HepG2 (cell line): ENCODE measurements at regions not wholly inside any gene's neighbourhood (a gene's known extent, or its start where the extent isn't known, plus 50 kb on each side); places are given as distances from the start of the nearest gene placed in this dataset.

Experiments
- ATAC-seq: fragments of 200-7000 bp; cut with Tn5 transposase; 3 replicates; pipeline ENCODE4 v1.9.1; 2020; ENCODE audit warnings: mild to moderate bottlenecking, moderate library complexity
- BruUV-seq: library from RNA; stranded (reverse); fragments of 400-500 nt; replicated peaks from 2 replicates; lab custom pipeline; 2021; lab: Mats Ljungman, UMichigan
- CTCF ChIA-PET: fragments of 300-600 bp; formaldehyde crosslinking; extraction: SDS; loops from one replicate; lab custom pipeline; 2021; ENCODE audit warnings: low total read pairs, inconsistent platforms, low intra/inter-chr PET ratio; lab: Yijun Ruan, JAX
- POLR2A ChIA-PET: fragments of 350-600 bp; sonication (Branson Sonifier 250); formaldehyde crosslinking; loops from one replicate; lab custom pipeline; 2020; ENCODE audit warnings: antibody characterized with exemption, inconsistent platforms; lab: Yijun Ruan, JAX
- DNase-seq: peaks from one replicate; pipeline ENCODE4 v3.0.0-alpha.2; 2015; ENCODE audit warnings: low spot score
- FAIRE-seq: peaks from 3 replicates; lab custom pipeline; 2011; peaks lifted over from hg19 to GRCh38; lab: Jason Lieb, UNC
- H2AFZ ChIP-seq: one replicate; pipeline ENCODE4 v1.6.1; 2011; ENCODE audit warnings: low read length, inconsistent platforms
- H3K27ac ChIP-seq: fragments of 300-600 bp; 3 replicates; pipeline ENCODE4 v1.8.0; 2011; ENCODE audit warnings: mixed run types, mild to moderate bottlenecking, mixed read lengths, low read length, inconsistent platforms; ENCODE audit not compliant: insufficient read depth; ENCODE audit errors: extremely low read length
- H3K27me3 ChIP-seq, 2 experiments: fragments of 200-600 bp in 1 of 2; 2 replicates in 1 of 2; 3 replicates in 1 of 2; pipeline versions ENCODE4 v1.6.0 to v1.8.0; 2011; ENCODE audit warnings: low read length in 2 of 2, mild to moderate bottlenecking in 2 of 2, moderate library complexity in 2 of 2, inconsistent platforms in 1 of 2; ENCODE audit not compliant: insufficient read depth in 2 of 2, control insufficient read depth in 1 of 2
- H3K36me3 ChIP-seq, 2 experiments: fragments of 200-600 bp in 1 of 2; replicated peaks in 1 of 2; 2 replicates in 1 of 2; 3 replicates in 1 of 2; pipeline versions ENCODE4 v1.5.1 to v1.8.0; 2011; ENCODE audit warnings: low read length in 2 of 2, inconsistent platforms in 1 of 2; ENCODE audit not compliant: insufficient read depth in 2 of 2, control insufficient read depth in 1 of 2
- H3K4me1 ChIP-seq: 2 replicates; pipeline ENCODE4 v1.5.1; 2012; ENCODE audit warnings: low read length, inconsistent platforms; ENCODE audit not compliant: insufficient read depth
- H3K4me2 ChIP-seq: 2 replicates; pipeline ENCODE4 v1.6.0; 2011; ENCODE audit warnings: low read depth, low read length, inconsistent platforms
- H3K4me3 ChIP-seq, 3 experiments: fragments of 200-600 bp in 1 of 3; sonication (generic), shearing (Covaris generic) in 1 of 3; replicated peaks in 1 of 3; 2 replicates each; pipeline ENCODE4 v1.5.1; 2011 to 2016; ENCODE audit warnings: low read length in 3 of 3, inconsistent platforms in 2 of 3, low read depth in 2 of 3, mild to moderate bottlenecking in 2 of 3, control low read depth in 1 of 3, mixed read lengths in 1 of 3; ENCODE audit not compliant: insufficient read depth in 1 of 3
- H3K79me2 ChIP-seq: one replicate; pipeline ENCODE4 v1.6.1; 2011; ENCODE audit warnings: low read length, inconsistent platforms; ENCODE audit not compliant: insufficient read depth
- H3K9ac ChIP-seq: 2 replicates; pipeline ENCODE4 v1.6.0; 2011; ENCODE audit warnings: mild to moderate bottlenecking, low read depth, low read length, inconsistent platforms; ENCODE audit not compliant: insufficient read depth
- H3K9me3 ChIP-seq: 2 replicates; pipeline ENCODE4 v1.5.1; 2012; ENCODE audit warnings: mild to moderate bottlenecking, low read length
- H4K20me1 ChIP-seq: 2 replicates; pipeline ENCODE4 v1.6.0; 2011; ENCODE audit warnings: inconsistent platforms, mild to moderate bottlenecking, low read length, moderate library complexity; ENCODE audit not compliant: insufficient read depth
- ARID5B ChIP-seq: IDR thresholded peaks from 2 replicates; pipeline ENCODE4 v1.4.0; 2020; ENCODE audit warnings: mild to moderate bottlenecking, missing genetic modification reagents
- CEBPB ChIP-seq: IDR thresholded peaks from 2 replicates; pipeline ENCODE4 v1.6.1; 2011; ENCODE audit warnings: low read depth, low read length, improper control_type of control experiment, borderline replicate concordance
- POGK ChIP-seq: sonication (generic); formaldehyde crosslinking; conservative IDR thresholded peaks from 2 replicates; pipeline ENCODE4 v1.8.0; 2022; ENCODE audit warnings: mild to moderate bottlenecking, moderate library complexity, missing genetic modification reagents
- PRMT3 ChIP-seq: sonication (generic); formaldehyde crosslinking; IDR thresholded peaks from 2 replicates; pipeline ENCODE4 v1.8.1; 2022; ENCODE audit warnings: low read depth, mild to moderate bottlenecking, moderate library complexity, missing genetic modification reagents, borderline replicate concordance
- TEAD2 ChIP-seq: sonication (generic); formaldehyde crosslinking; IDR thresholded peaks from 2 replicates; pipeline ENCODE4 v1.9.0; 2021; ENCODE audit warnings: missing genetic modification reagents
- ZNF160 ChIP-seq: sonication (generic); formaldehyde crosslinking; IDR thresholded peaks from 2 replicates; pipeline ENCODE4 v1.8.0; 2022; ENCODE audit warnings: mild to moderate bottlenecking, inconsistent platforms, missing genetic modification reagents
- ZSCAN12 ChIP-seq: sonication (generic); formaldehyde crosslinking; IDR thresholded peaks from 2 replicates; pipeline ENCODE4 v1.9.0; 2021; ENCODE audit warnings: mild to moderate bottlenecking, missing genetic modification reagents
- WGBS: methylation state at CpG from one replicate; pipeline ENCODE4 v1.1.6; 2017; ENCODE audit warnings: low lambda C conversion rate; 5-methylcytosine and 5-hydroxymethylcytosine counted together
- in situ Hi-C: cut with HindIII; loops from 2 replicates; pipeline ENCODE4 v1.10.0; 2017; ENCODE audit warnings: low pct_unique_long_range_greater_than_20kb; ENCODE audit not compliant: extremely low pct_ligation_motif_present
- intact Hi-C: fragments of 100-400 bp; cut with micrococcal nuclease; formaldehyde crosslinking; loops from one replicate; pipeline ENCODE4 v1.10.0; 2022; ENCODE audit not compliant: unreplicated experiment

GRCh38 chr6:151740820-151741219 lies 66.7 kb upstream of the ESR1 start (continued):
- TF ChIP-seq POGK: no peak
- TF ChIP-seq PRMT3 (CRISPR knock-in tag): no peak
- TF ChIP-seq CEBPB: no peak
- TF ChIP-seq ZNF160 (CRISPR knock-in tag): no peak
- TF ChIP-seq ZSCAN12 (CRISPR knock-in tag): no peak
- no peak for TF ChIP-seq ARID5B (CRISPR knock-in tag)

GRCh38 chr6:151747896-151748295 lies 59.6 kb upstream of the ESR1 start:
- ChIA-PET CTCF (no interaction called here), POLR2A (no interaction called here)
- in situ Hi-C loops: no loop called here
- H4K20me1 ChIP-seq: no peaks in the 10 kb centered on the region
- no peaks in the 10 kb centered on the region for H3K79me2 ChIP-seq
- ATAC-seq (no peak), FAIRE-seq (no peak)
- no peak overlapping the region for H3K9ac ChIP-seq
- no peak overlapping the region for H3K4me3 ChIP-seq
- BruUV-seq: no TSS peak
- no peaks in the 10 kb centered on the region for H3K9me3 ChIP-seq
- peaks cover 0 to 5% of the 10 kb centered on the region in 2 experiments; a peak in 1 of 5 replicates for H3K27me3 ChIP-seq
- TF ChIP-seq TEAD2 (CRISPR knock-in tag): no peak
- TF ChIP-seq, all 625 proteins: peak for 0
- WGBS: 3% methylated on average over 2 of the region's 2 CpGs
- H3K4me2 ChIP-seq: no peak overlapping the region
- no peaks in the 10 kb centered on the region for H3K4me1 ChIP-seq
- no peak for DNase-seq
- H2AFZ ChIP-seq: no peak overlapping the region
- no peak overlapping the region for H3K27ac ChIP-seq
- intact Hi-C loops: no loop called here
- H3K36me3 ChIP-seq: no peaks in the 10 kb centered on the region
